ENCODE measurements at regions not wholly inside any gene's neighbourhood (a gene's known extent, or its start where the extent isn't known, plus 50 kb on each side); places are given as distances from the start of the nearest gene placed in this dataset.

DNA sequence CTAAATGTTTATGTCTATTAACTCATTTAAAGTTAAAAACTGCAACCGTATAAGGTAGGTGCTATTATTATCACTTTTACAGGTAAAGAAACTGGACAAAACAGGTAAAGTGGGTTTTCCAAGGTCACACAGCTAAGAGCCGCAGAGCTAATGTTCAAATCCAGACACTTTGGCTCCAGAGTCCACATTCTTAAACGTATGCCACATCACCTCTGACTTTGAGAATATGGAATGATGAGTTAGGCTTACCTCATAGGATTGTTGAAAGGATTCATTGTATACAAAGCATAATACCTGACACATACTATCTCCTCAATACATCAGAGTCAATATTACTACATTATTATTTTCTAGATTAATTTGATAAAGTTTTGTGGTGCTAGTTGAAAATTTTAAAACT, 240.9 kb upstream of the STT3B start:
- no peak overlapping the region for H3K27ac ChIP-seq (ENCODE audit: low read depth)
- H3K4me1 Mint-ChIP-seq = peaks cover 18% of the 10 kb centered on the region
- no peaks in the 10 kb centered on the region for H3K27me3 ChIP-seq (ENCODE audit: insufficient read depth)
- no peak for TF ChIP-seq ZNF114 (CRISPR knock-in tag; IDR thresholded peaks at IDR 0.05)
- TF ChIP-seq JUNB (IDR thresholded peaks at IDR 0.05; ENCODE audit: unreplicated experiment) = no peak
- TF ChIP-seq NANOG (IDR thresholded peaks at IDR 0.05; ENCODE audit: borderline replicate concordance) = no peak
- no peak for TF ChIP-seq STAT1 (IDR thresholded peaks at IDR 0.05; ENCODE audit: unreplicated experiment)
- no peak for TF ChIP-seq CREB1 (CRISPR knock-in tag; IDR thresholded peaks at IDR 0.05; ENCODE audit: low read depth)
- TF ChIP-seq ZNF331 (CRISPR knock-in tag; IDR thresholded peaks at IDR 0.05; ENCODE audit: low read depth) = no peak
- TF ChIP-seq ETS1 (IDR thresholded peaks at IDR 0.05) = no peak
- TF ChIP-seq POLR2AphosphoS5 (IDR thresholded peaks at IDR 0.05; ENCODE audit: low read depth) = no peak
- TF ChIP-seq CTCF (conservative IDR thresholded peaks at IDR 0.05; ENCODE audit: low read depth in 2 of 2) = no peak
- no peak for TF ChIP-seq EZH2 (IDR thresholded peaks at IDR 0.05; ENCODE audit: low read depth, unreplicated experiment)
- no peak for TF ChIP-seq EZH2phosphoT487 (IDR thresholded peaks at IDR 0.05; ENCODE audit: unreplicated experiment)
- TF ChIP-seq, protein P1, sequence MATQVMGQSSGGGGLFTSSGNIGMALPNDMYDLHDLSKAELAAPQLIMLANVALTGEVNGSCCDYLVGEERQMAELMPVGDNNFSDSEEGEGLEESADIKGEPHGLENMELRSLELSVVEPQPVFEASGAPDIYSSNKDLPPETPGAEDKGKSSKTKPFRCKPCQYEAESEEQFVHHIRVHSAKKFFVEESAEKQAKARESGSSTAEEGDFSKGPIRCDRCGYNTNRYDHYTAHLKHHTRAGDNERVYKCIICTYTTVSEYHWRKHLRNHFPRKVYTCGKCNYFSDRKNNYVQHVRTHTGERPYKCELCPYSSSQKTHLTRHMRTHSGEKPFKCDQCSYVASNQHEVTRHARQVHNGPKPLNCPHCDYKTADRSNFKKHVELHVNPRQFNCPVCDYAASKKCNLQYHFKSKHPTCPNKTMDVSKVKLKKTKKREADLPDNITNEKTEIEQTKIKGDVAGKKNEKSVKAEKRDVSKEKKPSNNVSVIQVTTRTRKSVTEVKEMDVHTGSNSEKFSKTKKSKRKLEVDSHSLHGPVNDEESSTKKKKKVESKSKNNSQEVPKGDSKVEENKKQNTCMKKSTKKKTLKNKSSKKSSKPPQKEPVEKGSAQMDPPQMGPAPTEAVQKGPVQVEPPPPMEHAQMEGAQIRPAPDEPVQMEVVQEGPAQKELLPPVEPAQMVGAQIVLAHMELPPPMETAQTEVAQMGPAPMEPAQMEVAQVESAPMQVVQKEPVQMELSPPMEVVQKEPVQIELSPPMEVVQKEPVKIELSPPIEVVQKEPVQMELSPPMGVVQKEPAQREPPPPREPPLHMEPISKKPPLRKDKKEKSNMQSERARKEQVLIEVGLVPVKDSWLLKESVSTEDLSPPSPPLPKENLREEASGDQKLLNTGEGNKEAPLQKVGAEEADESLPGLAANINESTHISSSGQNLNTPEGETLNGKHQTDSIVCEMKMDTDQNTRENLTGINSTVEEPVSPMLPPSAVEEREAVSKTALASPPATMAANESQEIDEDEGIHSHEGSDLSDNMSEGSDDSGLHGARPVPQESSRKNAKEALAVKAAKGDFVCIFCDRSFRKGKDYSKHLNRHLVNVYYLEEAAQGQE (IDR thresholded peaks at IDR 0.05; ENCODE audit: unreplicated experiment) = no peak
- TF ChIP-seq, protein P2, sequence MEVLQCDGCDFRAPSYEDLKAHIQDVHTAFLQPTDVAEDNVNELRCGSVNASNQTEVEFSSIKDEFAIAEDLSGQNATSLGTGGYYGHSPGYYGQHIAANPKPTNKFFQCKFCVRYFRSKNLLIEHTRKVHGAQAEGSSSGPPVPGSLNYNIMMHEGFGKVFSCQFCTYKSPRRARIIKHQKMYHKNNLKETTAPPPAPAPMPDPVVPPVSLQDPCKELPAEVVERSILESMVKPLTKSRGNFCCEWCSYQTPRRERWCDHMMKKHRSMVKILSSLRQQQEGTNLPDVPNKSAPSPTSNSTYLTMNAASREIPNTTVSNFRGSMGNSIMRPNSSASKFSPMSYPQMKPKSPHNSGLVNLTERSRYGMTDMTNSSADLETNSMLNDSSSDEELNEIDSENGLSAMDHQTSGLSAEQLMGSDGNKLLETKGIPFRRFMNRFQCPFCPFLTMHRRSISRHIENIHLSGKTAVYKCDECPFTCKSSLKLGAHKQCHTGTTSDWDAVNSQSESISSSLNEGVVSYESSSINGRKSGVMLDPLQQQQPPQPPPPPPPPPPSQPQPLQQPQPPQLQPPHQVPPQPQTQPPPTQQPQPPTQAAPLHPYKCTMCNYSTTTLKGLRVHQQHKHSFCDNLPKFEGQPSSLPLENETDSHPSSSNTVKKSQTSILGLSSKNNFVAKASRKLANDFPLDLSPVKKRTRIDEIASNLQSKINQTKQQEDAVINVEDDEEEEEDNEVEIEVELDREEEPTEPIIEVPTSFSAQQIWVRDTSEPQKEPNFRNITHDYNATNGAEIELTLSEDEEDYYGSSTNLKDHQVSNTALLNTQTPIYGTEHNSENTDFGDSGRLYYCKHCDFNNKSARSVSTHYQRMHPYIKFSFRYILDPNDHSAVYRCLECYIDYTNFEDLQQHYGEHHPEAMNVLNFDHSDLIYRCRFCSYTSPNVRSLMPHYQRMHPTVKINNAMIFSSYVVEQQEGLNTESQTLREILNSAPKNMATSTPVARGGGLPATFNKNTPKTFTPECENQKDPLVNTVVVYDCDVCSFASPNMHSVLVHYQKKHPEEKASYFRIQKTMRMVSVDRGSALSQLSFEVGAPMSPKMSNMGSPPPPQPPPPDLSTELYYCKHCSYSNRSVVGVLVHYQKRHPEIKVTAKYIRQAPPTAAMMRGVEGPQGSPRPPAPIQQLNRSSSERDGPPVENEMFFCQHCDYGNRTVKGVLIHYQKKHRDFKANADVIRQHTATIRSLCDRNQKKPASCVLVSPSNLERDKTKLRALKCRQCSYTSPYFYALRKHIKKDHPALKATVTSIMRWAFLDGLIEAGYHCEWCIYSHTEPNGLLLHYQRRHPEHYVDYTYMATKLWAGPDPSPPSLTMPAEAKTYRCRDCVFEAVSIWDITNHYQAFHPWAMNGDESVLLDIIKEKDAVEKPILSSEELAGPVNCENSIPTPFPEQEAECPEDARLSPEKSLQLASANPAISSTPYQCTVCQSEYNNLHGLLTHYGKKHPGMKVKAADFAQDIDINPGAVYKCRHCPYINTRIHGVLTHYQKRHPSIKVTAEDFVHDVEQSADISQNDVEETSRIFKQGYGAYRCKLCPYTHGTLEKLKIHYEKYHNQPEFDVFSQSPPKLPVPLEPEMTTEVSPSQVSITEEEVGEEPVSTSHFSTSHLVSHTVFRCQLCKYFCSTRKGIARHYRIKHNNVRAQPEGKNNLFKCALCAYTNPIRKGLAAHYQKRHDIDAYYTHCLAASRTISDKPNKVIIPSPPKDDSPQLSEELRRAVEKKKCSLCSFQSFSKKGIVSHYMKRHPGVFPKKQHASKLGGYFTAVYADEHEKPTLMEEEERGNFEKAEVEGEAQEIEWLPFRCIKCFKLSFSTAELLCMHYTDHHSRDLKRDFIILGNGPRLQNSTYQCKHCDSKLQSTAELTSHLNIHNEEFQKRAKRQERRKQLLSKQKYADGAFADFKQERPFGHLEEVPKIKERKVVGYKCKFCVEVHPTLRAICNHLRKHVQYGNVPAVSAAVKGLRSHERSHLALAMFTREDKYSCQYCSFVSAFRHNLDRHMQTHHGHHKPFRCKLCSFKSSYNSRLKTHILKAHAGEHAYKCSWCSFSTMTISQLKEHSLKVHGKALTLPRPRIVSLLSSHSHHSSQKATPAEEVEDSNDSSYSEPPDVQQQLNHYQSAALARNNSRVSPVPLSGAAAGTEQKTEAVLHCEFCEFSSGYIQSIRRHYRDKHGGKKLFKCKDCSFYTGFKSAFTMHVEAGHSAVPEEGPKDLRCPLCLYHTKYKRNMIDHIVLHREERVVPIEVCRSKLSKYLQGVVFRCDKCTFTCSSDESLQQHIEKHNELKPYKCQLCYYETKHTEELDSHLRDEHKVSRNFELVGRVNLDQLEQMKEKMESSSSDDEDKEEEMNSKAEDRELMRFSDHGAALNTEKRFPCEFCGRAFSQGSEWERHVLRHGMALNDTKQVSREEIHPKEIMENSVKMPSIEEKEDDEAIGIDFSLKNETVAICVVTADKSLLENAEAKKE (CRISPR knock-in tag; IDR thresholded peaks at IDR 0.05) = no peak
- H3K4me3 Mint-ChIP-seq = no peak overlapping the region
- DNase-seq (ENCODE audit: low spot score) (no peak), ATAC-seq (no peak)
- H3K4me2 ChIP-seq = no peak overlapping the region
- no peaks in the 10 kb centered on the region for H3F3A ChIP-seq (replicated peaks; ENCODE audit: low read depth)
- H3K36me3 Mint-ChIP-seq (ENCODE audit: low read depth) = no peaks in the 10 kb centered on the region
- no peaks in the 10 kb centered on the region; the same call in 1 of the 2 replicates for H4K20me1 ChIP-seq (replicated peaks; ENCODE audit: insufficient read depth)
- H2AFZ ChIP-seq = no peak overlapping the region
- H3K36me3 ChIP-seq (ENCODE audit: insufficient read depth) = no peaks in the 10 kb centered on the region
- no peaks in the 10 kb centered on the region for H3K79me2 ChIP-seq (replicated peaks; ENCODE audit: insufficient read depth)
- H3K9me2 ChIP-seq (ENCODE audit: insufficient read depth) = peaks cover 14% of the 10 kb centered on the region; the same call in 1 of the 2 replicates
- H3K9me3 Mint-ChIP-seq = no peaks in the 10 kb centered on the region
- no peak overlapping the region for H3K27ac Mint-ChIP-seq
- H3K4me3 ChIP-seq = no peak overlapping the region
- peaks cover 8% of the 10 kb centered on the region; the same call in 1 of the 2 replicates for H3K4me1 ChIP-seq (ENCODE audit: insufficient read depth)
- no peaks in the 10 kb centered on the region for H3K27me3 Mint-ChIP-seq (ENCODE audit: insufficient read depth, low read depth, poor library complexity)
